ENCODE measurements at regions not wholly inside any gene's neighbourhood (a gene's known extent, or its start where the extent isn't known, plus 50 kb on each side); places are given as distances from the start of the nearest gene placed in this dataset.
A peak's percentile ranks its signal among the peaks of the same experiment; 100 is the strongest.

DNA sequence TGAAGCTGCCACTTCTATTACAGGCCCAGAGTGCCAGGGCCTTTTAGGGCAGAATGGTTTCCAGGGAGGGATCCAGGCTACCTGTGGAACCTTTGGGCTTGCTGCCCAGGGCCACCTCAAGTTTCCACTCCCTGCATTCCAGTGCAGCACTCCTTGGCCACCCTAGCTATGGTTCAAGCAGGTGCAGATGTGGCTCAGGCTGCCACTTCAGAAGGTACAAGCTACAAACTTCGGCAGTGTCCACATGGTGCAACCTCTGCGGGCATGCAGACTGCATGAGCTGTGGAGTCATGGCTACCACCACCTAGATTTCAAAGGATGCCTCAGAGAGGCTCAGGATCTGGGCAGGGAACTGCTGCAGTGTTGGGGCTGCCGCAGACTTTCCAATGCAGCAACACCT, 248.1 kb upstream of the UBE2E3 start:
- intact Hi-C loops (cut with micrococcal nuclease) (no loop called here), in situ Hi-C loops (cut with MboI; ENCODE audit: low sequenced_read_pairs) (no loop called here), dilution Hi-C loops (cut with HindIII; ENCODE audit: low sequenced_read_pairs, unreplicated experiment) (no loop called here)
- ATAC-seq (ENCODE audit: low read depth) = no peak
- CTCF ChIA-PET = no interaction called here
- no peak for TF ChIP-seq CHD1 (IDR thresholded peaks at IDR 0.05; ENCODE audit: low read depth, low read length)
- TF ChIP-seq CEBPB (IDR thresholded peaks at IDR 0.05; ENCODE audit: low read depth, low read length) = no peak
- no peak for TF ChIP-seq MXI1 (IDR thresholded peaks at IDR 0.05; ENCODE audit: borderline replicate concordance, low read depth, low read length)
- no peak for TF ChIP-seq RFX5 (IDR thresholded peaks at IDR 0.05; ENCODE audit: low read depth, low read length)
- H2AK9ac ChIP-seq (replicated peaks; ENCODE audit: low read depth, low read length, poor library complexity) = no peak overlapping the region
- H3K9me1 ChIP-seq (ENCODE audit: insufficient read depth, low read length) = no peaks in the 10 kb centered on the region
- H3K18ac ChIP-seq (ENCODE audit: low read depth, low read length) = no peak overlapping the region
- no peak overlapping the region for H3K14ac ChIP-seq (replicated peaks; ENCODE audit: low read depth, low read length)
- H3K79me1 ChIP-seq (ENCODE audit: low read depth in 1 of 2, low read length in 2 of 2) = no peaks in the 10 kb centered on the region
- no peaks in the 10 kb centered on the region for H3K27me3 ChIP-seq (ENCODE audit: control insufficient read depth, insufficient read depth, low read length)
- POLR2A ChIA-PET (ENCODE audit: unreplicated experiment) = no interaction called here
- no peaks in the 10 kb centered on the region for H3K9me3 ChIP-seq (ENCODE audit: control insufficient read depth, insufficient read depth, low read length)
- H4K5ac ChIP-seq (ENCODE audit: low read depth, low read length) = no peak overlapping the region
- H3K4me2 ChIP-seq (ENCODE audit: low read depth, low read length) = no peak overlapping the region
- no peak overlapping the region for H4K8ac ChIP-seq (ENCODE audit: low read depth in 2 of 2, low read length in 2 of 2)
- 73% methylated on average over 2 of the region's 3 CpGs; no CpG with 5 or more reads in 1 of the 2 experiments for WGBS, 2 experiments (ENCODE audit: extremely low coverage in 2 of 2, insufficient read length in 1 of 2)
- H3K27ac ChIP-seq (ENCODE audit: insufficient read depth, low read length) = no peak overlapping the region
- H2BK20ac ChIP-seq (ENCODE audit: low read depth, low read length) = no peak overlapping the region
- H2BK5ac ChIP-seq (ENCODE audit: low read depth, low read length, poor library complexity, severe bottlenecking) = no peak overlapping the region
- H4K20me1 ChIP-seq (ENCODE audit: insufficient read depth, low read length) = no peaks in the 10 kb centered on the region
- H3K23ac ChIP-seq (ENCODE audit: low read depth, low read length) = no peak overlapping the region
- 0 out of 2 replicates have a peak overlapping the region, but pooled peaks have one; percentile 21 for H3K4ac ChIP-seq (ENCODE audit: low read depth, low read length)
- 0 out of 2 replicates have a peak overlapping the region, but pooled peaks have one; percentile 21 for H2AK5ac ChIP-seq (ENCODE audit: low read depth, low read length)
- no peak overlapping the region for H3K56ac ChIP-seq (ENCODE audit: extremely low read depth, insufficient read depth, low read length)
- BruUV-seq (replicated peaks) = no TSS peak
- no peak for DNase-seq
- H3K4me1 ChIP-seq (ENCODE audit: control insufficient read depth, insufficient read depth, low read length) = peaks cover 3% of the 10 kb centered on the region; the same call in 1 of the 2 replicates
- H3K9ac ChIP-seq (ENCODE audit: low read depth, low read length) = no peak overlapping the region
- H3K4me3 ChIP-seq (ENCODE audit: insufficient read depth, low read depth, low read length) = no peak overlapping the region
- peak overlapping the region; percentile 1 for H2AFZ ChIP-seq (replicated peaks; ENCODE audit: low read length, poor library complexity)
- no peaks in the 10 kb centered on the region for H3K36me3 ChIP-seq (ENCODE audit: control insufficient read depth, insufficient read depth, low read length)
- no peak overlapping the region for H2BK15ac ChIP-seq (ENCODE audit: low read depth, low read length)
- no peak overlapping the region for H4K91ac ChIP-seq (ENCODE audit: insufficient read depth, low read depth, low read length)
- no peak overlapping the region for H2BK120ac ChIP-seq (ENCODE audit: low read depth, low read length)
